ENCODE measurements at regions not wholly inside any gene's neighbourhood (a gene's known extent, or its start where the extent isn't known, plus 50 kb on each side); places are given as distances from the start of the nearest gene placed in this dataset.

- H3K4me3 ChIP-seq (ENCODE audit: control extremely low read depth in 1 of 5, extremely low read depth in 1 of 5, insufficient read depth in 1 of 5, low read depth in 2 of 5, low read length in 4 of 5): no peak overlapping the region
- POLR2A ChIA-PET: no interaction called here
- no peak overlapping the region for H3K27ac ChIP-seq (ENCODE audit: low read length in 2 of 2)
- H4K20me1 ChIP-seq (ENCODE audit: control insufficient read depth, insufficient read depth, low read length, poor library complexity, severe bottlenecking): no peaks in the 10 kb centered on the region
- H3K9ac ChIP-seq (ENCODE audit: low read length): no peak overlapping the region
- intact Hi-C loops (cut with micrococcal nuclease): no loop called here
- H3K4me2 ChIP-seq (replicated peaks; ENCODE audit: low read depth, low read length, poor library complexity, severe bottlenecking): no peak overlapping the region
- no peaks in the 10 kb centered on the region for H3K4me1 ChIP-seq (ENCODE audit: control insufficient read depth in 2 of 2, insufficient read depth in 2 of 2, low read length in 2 of 2)
- no peaks in the 10 kb centered on the region for H3K9me3 ChIP-seq (ENCODE audit: control extremely low read depth in 1 of 3, control insufficient read depth in 2 of 3, insufficient read depth in 1 of 3, low read length in 2 of 3)
- no peak for TF ChIP-seq EZH2 (IDR thresholded peaks at IDR 0.05; ENCODE audit: borderline replicate concordance, insufficient read depth, low read depth, low read length, poor library complexity, severe bottlenecking)
- TF ChIP-seq, protein P1, sequence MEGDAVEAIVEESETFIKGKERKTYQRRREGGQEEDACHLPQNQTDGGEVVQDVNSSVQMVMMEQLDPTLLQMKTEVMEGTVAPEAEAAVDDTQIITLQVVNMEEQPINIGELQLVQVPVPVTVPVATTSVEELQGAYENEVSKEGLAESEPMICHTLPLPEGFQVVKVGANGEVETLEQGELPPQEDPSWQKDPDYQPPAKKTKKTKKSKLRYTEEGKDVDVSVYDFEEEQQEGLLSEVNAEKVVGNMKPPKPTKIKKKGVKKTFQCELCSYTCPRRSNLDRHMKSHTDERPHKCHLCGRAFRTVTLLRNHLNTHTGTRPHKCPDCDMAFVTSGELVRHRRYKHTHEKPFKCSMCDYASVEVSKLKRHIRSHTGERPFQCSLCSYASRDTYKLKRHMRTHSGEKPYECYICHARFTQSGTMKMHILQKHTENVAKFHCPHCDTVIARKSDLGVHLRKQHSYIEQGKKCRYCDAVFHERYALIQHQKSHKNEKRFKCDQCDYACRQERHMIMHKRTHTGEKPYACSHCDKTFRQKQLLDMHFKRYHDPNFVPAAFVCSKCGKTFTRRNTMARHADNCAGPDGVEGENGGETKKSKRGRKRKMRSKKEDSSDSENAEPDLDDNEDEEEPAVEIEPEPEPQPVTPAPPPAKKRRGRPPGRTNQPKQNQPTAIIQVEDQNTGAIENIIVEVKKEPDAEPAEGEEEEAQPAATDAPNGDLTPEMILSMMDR (IDR thresholded peaks at IDR 0.05): no peak
- no peaks in the 10 kb centered on the region for H3K4me1 Mint-ChIP-seq
- no CpG with 5 or more reads among the region's 1 CpG for WGBS (ENCODE audit: insufficient coverage)
- no peaks in the 10 kb centered on the region for H3K27me3 Mint-ChIP-seq
- H3K27ac Mint-ChIP-seq: no peak overlapping the region
- CTCF ChIA-PET: no interaction called here
- no peaks in the 10 kb centered on the region for H3K9me3 Mint-ChIP-seq (ENCODE audit: insufficient read depth)
- no peak for DNase-seq
- no peak overlapping the region for H2AFZ ChIP-seq (ENCODE audit: insufficient read depth, low read depth, low read length, poor library complexity, severe bottlenecking)
- H3K27me3 ChIP-seq (replicated peaks in 1 of 4; ENCODE audit: control extremely low read depth in 1 of 4, control insufficient read depth in 3 of 4, insufficient read depth in 4 of 4, low read length in 3 of 4): no peaks in the 10 kb centered on the region
- no peaks in the 10 kb centered on the region for H3K79me2 ChIP-seq (ENCODE audit: control insufficient read depth, insufficient read depth, low read length)
- no peak for ATAC-seq (ENCODE audit: low read depth)
- H3K4me3 Mint-ChIP-seq: no peak overlapping the region
- no peaks in the 10 kb centered on the region for H3K36me3 ChIP-seq (replicated peaks in 1 of 2; ENCODE audit: control extremely low read depth in 1 of 2, control insufficient read depth in 1 of 2, extremely low read depth in 1 of 2, insufficient read depth in 2 of 2, low read length in 1 of 2)
Observed at GRCh38 chr9:75592586-75592985, 297.9 kb upstream of the PCSK5 start.

DNA sequence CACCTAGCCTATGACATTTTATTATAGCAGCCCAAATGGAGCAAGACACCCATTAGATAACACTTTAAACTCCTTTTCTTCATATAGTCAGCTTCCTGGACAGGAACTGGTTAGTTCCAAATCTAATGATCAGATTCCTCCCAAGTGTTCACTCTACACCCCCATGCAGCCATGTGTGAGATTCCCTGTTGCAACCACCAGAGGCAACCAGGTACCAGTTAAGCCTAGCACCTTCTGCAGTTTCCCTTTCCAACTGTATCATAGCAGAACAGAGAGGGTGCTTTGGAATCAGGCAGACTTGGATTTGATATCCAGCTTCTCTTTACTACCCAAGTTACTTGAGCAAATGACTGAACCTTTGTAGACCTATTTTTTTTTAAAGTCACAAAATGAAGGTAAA is 296.6 kb upstream of the PCSK5 start:
- TF ChIP-seq EZH2 (IDR thresholded peaks at IDR 0.05; ENCODE audit: borderline replicate concordance, insufficient read depth, low read depth, low read length, poor library complexity, severe bottlenecking): no peak
- TF ChIP-seq, protein P1 (IDR thresholded peaks at IDR 0.05): no peak
- POLR2A ChIA-PET: no interaction called here
- Histone ChIP-seq H3K36me3 (replicated peaks in 1 of 2; ENCODE audit: control extremely low read depth in 1 of 2, control insufficient read depth in 1 of 2, extremely low read depth in 1 of 2, insufficient read depth in 2 of 2, low read length in 1 of 2) (no peaks in the 10 kb centered on the region), H2AFZ (ENCODE audit: insufficient read depth, low read depth, low read length, poor library complexity, severe bottlenecking) (no peak overlapping the region), H3K27ac (ENCODE audit: low read length in 2 of 2) (no peak overlapping the region), H3K4me3 (ENCODE audit: control extremely low read depth in 1 of 5, extremely low read depth in 1 of 5, insufficient read depth in 1 of 5, low read depth in 2 of 5, low read length in 4 of 5) (no peak overlapping the region), H3K4me2 (replicated peaks; ENCODE audit: low read depth, low read length, poor library complexity, severe bottlenecking) (no peak overlapping the region), H4K20me1 (ENCODE audit: control insufficient read depth, insufficient read depth, low read length, poor library complexity, severe bottlenecking) (no peaks in the 10 kb centered on the region), H3K4me1 (ENCODE audit: control insufficient read depth in 2 of 2, insufficient read depth in 2 of 2, low read length in 2 of 2) (no peaks in the 10 kb centered on the region), H3K9me3 (ENCODE audit: control extremely low read depth in 1 of 3, control insufficient read depth in 2 of 3, insufficient read depth in 1 of 3, low read length in 2 of 3) (no peaks in the 10 kb centered on the region), H3K9ac (ENCODE audit: low read length) (no peak overlapping the region), H3K79me2 (ENCODE audit: control insufficient read depth, insufficient read depth, low read length) (no peaks in the 10 kb centered on the region), H3K27me3 (replicated peaks in 1 of 4; ENCODE audit: control extremely low read depth in 1 of 4, control insufficient read depth in 3 of 4, insufficient read depth in 4 of 4, low read length in 3 of 4) (no peaks in the 10 kb centered on the region)
- no peak overlapping the region for H3K4me3 Mint-ChIP-seq
- CTCF ChIA-PET: no interaction called here
- ATAC-seq (ENCODE audit: low read depth) (no peak), DNase-seq (no peak)
- no peaks in the 10 kb centered on the region for H3K4me1 Mint-ChIP-seq
- H3K9me3 Mint-ChIP-seq (ENCODE audit: insufficient read depth): no peaks in the 10 kb centered on the region
- no peaks in the 10 kb centered on the region for H3K27me3 Mint-ChIP-seq
- no peak overlapping the region for H3K27ac Mint-ChIP-seq
- intact Hi-C loops (cut with micrococcal nuclease): no loop called here

Measured in B cell (primary cell).